ENCODE measurements at regions not wholly inside any gene's neighbourhood (a gene's known extent, or its start where the extent isn't known, plus 50 kb on each side); places are given as distances from the start of the nearest gene placed in this dataset.
"Not testable (repeated sequence)": the region's sequence is repeated elsewhere in the genome, so short reads cannot be mapped to it uniquely, and the experiment has no call there.

- DNase-seq: not testable (repeated sequence)
Measured at GRCh38 chr9:61628951-61629350, 439.1 kb downstream of the SPATA31A7 start.

GRCh38 chr9:61634192-61634591, 444.4 kb downstream of the SPATA31A7 start:
- DNase-seq: no peak

- DNase-seq: not testable (repeated sequence)
Measured at GRCh38 chr9:61664232-61664631, 474.4 kb downstream of the SPATA31A7 start.

- DNase-seq: no peak
Measured at GRCh38 chr9:61665330-61665751, 475.5 kb downstream of the SPATA31A7 start.

- DNase-seq: no peak
Measured at GRCh38 chr9:61665829-61666228, 476.0 kb downstream of the SPATA31A7 start.

GRCh38 chr9:61666310-61666709, 476.5 kb downstream of the SPATA31A7 start:
- DNase-seq: no peak

GRCh38 chr9:61666849-61667371, 477.1 kb downstream of the SPATA31A7 start:
- DNase-seq: no peak

- DNase-seq: no peak
Measured at GRCh38 chr9:61667559-61668121, 477.8 kb downstream of the SPATA31A7 start.

GRCh38 chr9:61668201-61668600, 478.4 kb downstream of the SPATA31A7 start:
- DNase-seq: not testable (repeated sequence)

GRCh38 chr9:61668846-61669245, 479.0 kb downstream of the SPATA31A7 start:
- DNase-seq: no peak

- DNase-seq: no peak
Measured at GRCh38 chr9:61669352-61669751, 479.5 kb downstream of the SPATA31A7 start.

GRCh38 chr9:61669831-61670505, 480.1 kb downstream of the SPATA31A7 start:
- peak; percentile 18 for DNase-seq

- DNase-seq: no peak
Measured at GRCh38 chr9:61670616-61671015, 480.8 kb downstream of the SPATA31A7 start.

GRCh38 chr9:61671276-61671973, 481.6 kb downstream of the SPATA31A7 start:
- DNase-seq: peak; percentile 22

- DNase-seq: not testable (repeated sequence)
Measured at GRCh38 chr9:61672107-61672541, 482.3 kb downstream of the SPATA31A7 start.

- DNase-seq: not testable (repeated sequence)
Measured at GRCh38 chr9:61672645-61673167, 482.9 kb downstream of the SPATA31A7 start.

GRCh38 chr9:61673247-61673646, 483.4 kb downstream of the SPATA31A7 start:
- no peak for DNase-seq

- no peak for DNase-seq
Measured at GRCh38 chr9:61673664-61674381, 484.0 kb downstream of the SPATA31A7 start.

GRCh38 chr9:61674465-61674864, 484.6 kb downstream of the SPATA31A7 start:
- no peak for DNase-seq

GRCh38 chr9:61674882-61675281, 485.0 kb downstream of the SPATA31A7 start:
- DNase-seq: no peak

All from NCI-H82 (cell line).